Loucy (cell line): ENCODE measurements at regions not wholly inside any gene's neighbourhood (a gene's known extent, or its start where the extent isn't known, plus 50 kb on each side); places are given as distances from the start of the nearest gene placed in this dataset.

Experiments used
- H2AFZ ChIP-seq: fragments of 200-600 bp; sonication (generic); 2 replicates; pipeline ENCODE4 v1.6.0; 2016; ENCODE audit warnings: antibody characterized with exemption, mild to moderate bottlenecking, low read length, moderate library complexity
- H3F3A ChIP-seq: fragments of 200-600 bp; 2 replicates; pipeline ENCODE4 v1.6.0; 2016; ENCODE audit warnings: antibody characterized with exemption, low read depth, mild to moderate bottlenecking
- H3K27me3 ChIP-seq: fragments of 200-600 bp; sonication (generic); 2 replicates; pipeline ENCODE4 v1.6.1; 2014; ENCODE audit warnings: low read length, mild to moderate bottlenecking; ENCODE audit not compliant: insufficient read depth, poor library complexity, severe bottlenecking
- H3K36me3 ChIP-seq: fragments of 200-600 bp; sonication (generic); 2 replicates; pipeline ENCODE4 v1.6.1; 2016; ENCODE audit warnings: low read length; ENCODE audit not compliant: insufficient read depth
- H3K4me1 ChIP-seq: fragments of 200-600 bp; sonication (generic); 2 replicates; pipeline ENCODE4 v1.5.1; 2014; ENCODE audit warnings: low read length, mild to moderate bottlenecking; ENCODE audit not compliant: insufficient read depth, poor library complexity, severe bottlenecking
- H3K4me2 ChIP-seq: fragments of 200-600 bp; sonication (generic); 2 replicates; pipeline ENCODE4 v1.6.0; 2014; ENCODE audit warnings: antibody characterized with exemption, low read length, low read depth, mild to moderate bottlenecking; ENCODE audit not compliant: poor library complexity, severe bottlenecking
- H3K4me3 ChIP-seq: fragments of 200-600 bp; sonication (generic); 2 replicates; pipeline ENCODE4 v1.5.1; 2014; ENCODE audit warnings: low read length, mild to moderate bottlenecking, mixed read lengths; ENCODE audit not compliant: poor library complexity, severe bottlenecking
- H3K79me2 ChIP-seq: fragments of 200-600 bp; sonication (generic); 2 replicates; pipeline ENCODE4 v1.6.1; 2014; ENCODE audit warnings: low read length; ENCODE audit not compliant: insufficient read depth
- H3K9ac ChIP-seq: fragments of 200-600 bp; sonication (generic); 2 replicates; pipeline ENCODE4 v1.6.0; 2014; ENCODE audit warnings: mild to moderate bottlenecking, low read depth, low read length, moderate library complexity; ENCODE audit not compliant: poor library complexity, severe bottlenecking
- H3K9me2 ChIP-seq: fragments of 200-600 bp; sonication (generic); replicated peaks from 2 replicates; pipeline ENCODE4 v1.6.1; 2016; ENCODE audit warnings: low read depth, low read length, mixed read lengths
- H3K9me3 ChIP-seq: fragments of 200-600 bp; sonication (generic); 2 replicates; pipeline ENCODE4 v1.6.1; 2014; ENCODE audit warnings: mild to moderate bottlenecking, antibody characterized with exemption, low read length, low read depth; ENCODE audit not compliant: insufficient read depth
- H4K20me1 ChIP-seq: fragments of 200-600 bp; sonication (generic); 2 replicates; pipeline ENCODE4 v1.6.0; 2014; ENCODE audit warnings: antibody characterized with exemption, low read length, mild to moderate bottlenecking; ENCODE audit not compliant: insufficient read depth, poor library complexity, severe bottlenecking
- CTCF ChIP-seq: fragments of 200-600 bp; sonication (generic); conservative IDR thresholded peaks from 2 replicates; pipeline ENCODE4 v1.5.1; 2014; ENCODE audit warnings: mild to moderate bottlenecking, antibody characterized with exemption, low read length
- EZH2phosphoT487 ChIP-seq: fragments of 200-600 bp; IDR thresholded peaks from 2 replicates; pipeline ENCODE4 v1.6.1; 2018; ENCODE audit warnings: antibody characterized with exemption, mild to moderate bottlenecking, moderate library complexity, borderline replicate concordance

GRCh38 chr2:117407746-117408145 lies 406.7 kb upstream of the DDX18 start:
- Histone ChIP-seq H3K4me2 (no peak overlapping the region), H3K79me2 (no peaks in the 10 kb centered on the region), H3K36me3 (no peaks in the 10 kb centered on the region), H3K9me2 (no peaks in the 10 kb centered on the region), H2AFZ (no peak overlapping the region), H3K4me3 (no peak overlapping the region), H3K9me3 (no peaks in the 10 kb centered on the region), H3F3A (no peaks in the 10 kb centered on the region), H3K27me3 (no peaks in the 10 kb centered on the region), H4K20me1 (no peaks in the 10 kb centered on the region), H3K4me1 (no peaks in the 10 kb centered on the region), H3K9ac (no peak overlapping the region)
- TF ChIP-seq CTCF = no peak
- no peak for TF ChIP-seq EZH2phosphoT487

GRCh38 chr2:117409443-117409842 lies 405.0 kb upstream of the DDX18 start:
- no peak overlapping the region for H3K4me2 ChIP-seq
- H3F3A ChIP-seq = no peaks in the 10 kb centered on the region
- no peaks in the 10 kb centered on the region for H3K36me3 ChIP-seq
- no peak for TF ChIP-seq EZH2phosphoT487
- no peak for TF ChIP-seq CTCF
- H3K4me3 ChIP-seq = no peak overlapping the region
- H3K9me2 ChIP-seq = no peaks in the 10 kb centered on the region
- H3K9me3 ChIP-seq = no peaks in the 10 kb centered on the region
- H2AFZ ChIP-seq = no peak overlapping the region
- no peaks in the 10 kb centered on the region for H3K27me3 ChIP-seq
- no peaks in the 10 kb centered on the region for H3K4me1 ChIP-seq
- no peak overlapping the region for H3K9ac ChIP-seq
- no peaks in the 10 kb centered on the region for H3K79me2 ChIP-seq
- no peaks in the 10 kb centered on the region for H4K20me1 ChIP-seq

- no peaks in the 10 kb centered on the region for H3K4me1 ChIP-seq
- H3K4me3 ChIP-seq = no peak overlapping the region
- no peak overlapping the region for H3K4me2 ChIP-seq
- H3K36me3 ChIP-seq = no peaks in the 10 kb centered on the region
- H4K20me1 ChIP-seq = no peaks in the 10 kb centered on the region
- H3K27me3 ChIP-seq = no peaks in the 10 kb centered on the region
- H3K9ac ChIP-seq = no peak overlapping the region
- no peaks in the 10 kb centered on the region for H3K79me2 ChIP-seq
- H3K9me3 ChIP-seq = no peaks in the 10 kb centered on the region
- no peak overlapping the region for H2AFZ ChIP-seq
- TF ChIP-seq EZH2phosphoT487 (no peak), CTCF (peak; percentile 45)
- H3K9me2 ChIP-seq = no peaks in the 10 kb centered on the region
- no peaks in the 10 kb centered on the region for H3F3A ChIP-seq
Measured at GRCh38 chr2:117411983-117412382, 402.5 kb upstream of the DDX18 start.
